Cardiac septum (tissue), 1 donor: ENCODE measurements at regions not wholly inside any gene's neighbourhood (a gene's known extent, or its start where the extent isn't known, plus 50 kb on each side); places are given as distances from the start of the nearest gene placed in this dataset.
"Not testable (repeated sequence)": the region's sequence is repeated elsewhere in the genome, so short reads cannot be mapped to it uniquely, and the experiment has no call there.

Experiments used
- DNase-seq: peaks from one replicate; pipeline ENCODE4 v3.0.0-alpha.2; 2020; ENCODE audit warnings: low spot score
- intact Hi-C: fragments of 100-400 bp; cut with DNase I; formaldehyde crosslinking; loops from one replicate; pipeline ENCODE4 v1.14.0; 2022
- donor health status: DM: no; HTN: no; CAD: no.

DNA sequence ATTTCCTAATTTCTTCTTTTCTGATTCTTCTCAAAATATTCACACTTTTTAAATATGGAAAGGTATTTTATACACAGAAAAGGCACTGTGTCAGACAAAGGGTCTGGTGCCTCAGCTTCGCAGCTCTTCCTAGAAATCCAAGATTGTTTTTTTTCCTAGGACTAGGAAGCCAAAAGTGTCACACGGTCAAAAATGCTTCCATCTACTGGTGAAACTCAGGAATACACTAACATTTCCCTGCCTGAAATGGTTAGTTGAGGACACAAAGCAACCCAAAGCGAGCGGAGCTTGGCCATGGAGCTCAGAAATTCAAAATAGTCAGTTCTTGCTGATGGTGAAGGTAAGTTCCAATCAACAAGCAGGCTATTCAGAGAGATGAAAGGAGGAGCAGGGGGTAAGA, 426.5 kb upstream of the RASGRP1 start:
- no peak for DNase-seq
- intact Hi-C loops: loop anchor here (5.0 kb wide), 1 partner anchor 174 kb away; no protein-coding TSS in a partner anchor

DNA sequence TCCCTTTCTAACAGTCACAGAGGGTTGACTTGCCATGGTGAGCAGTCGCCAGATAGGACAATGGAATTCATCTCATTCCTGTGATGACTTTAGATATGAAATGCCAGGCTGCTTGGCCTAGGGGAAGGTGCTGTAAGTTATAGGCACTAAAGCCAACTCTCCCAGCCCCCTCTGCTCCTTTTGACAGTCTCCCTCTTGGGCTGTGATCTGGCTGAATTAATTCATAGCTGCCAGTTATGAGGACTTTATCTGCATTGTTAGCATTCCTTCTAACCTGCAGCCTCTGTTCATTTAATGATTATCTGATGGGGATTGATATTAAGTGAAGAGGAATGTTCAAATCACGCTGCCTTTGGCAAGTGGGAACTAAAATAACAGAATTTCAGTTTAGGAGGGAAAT, 427.1 kb upstream of the RASGRP1 start:
- no peak for DNase-seq
- intact Hi-C loops: loop anchor here (5.0 kb wide), 1 partner anchor 174 kb away; no protein-coding TSS in a partner anchor

DNA sequence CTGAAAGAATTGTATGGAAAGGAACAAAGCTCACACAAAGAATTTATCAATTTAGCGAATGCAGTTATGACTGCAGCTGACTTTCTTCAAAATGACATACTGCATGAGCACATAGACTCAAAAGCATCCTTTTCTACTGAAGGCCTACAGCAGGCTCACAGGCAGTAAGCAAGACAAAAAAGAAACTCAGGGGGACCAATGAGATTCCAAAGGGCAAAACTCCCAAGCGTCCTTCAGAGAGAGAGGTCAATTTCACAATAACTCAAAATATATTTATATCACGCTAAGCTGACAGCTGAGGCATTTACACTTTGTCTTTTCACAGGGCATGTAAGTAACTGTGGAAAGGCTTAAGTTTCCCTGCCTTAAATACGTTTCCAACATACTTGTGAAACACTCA, 427.9 kb upstream of the RASGRP1 start:
- intact Hi-C loops: loop anchor here (5.0 kb wide), 1 partner anchor 175 kb away; no protein-coding TSS in a partner anchor

GRCh38 chr15:38992930-38993329, 428.3 kb upstream of the RASGRP1 start:
- no peak for DNase-seq

More for the DNA sequence above, 427.9 kb upstream of the RASGRP1 start:
- DNase-seq: no peak

GRCh38 chr15:38994310-38994709, 429.7 kb upstream of the RASGRP1 start:
- no peak for DNase-seq
- intact Hi-C loops: loop anchor here (5.0 kb wide), 1 partner anchor 177 kb away; no protein-coding TSS in a partner anchor

More at GRCh38 chr15:38992930-38993329, 428.3 kb upstream of the RASGRP1 start:
- intact Hi-C loops: loop anchor here (5.0 kb wide), 1 partner anchor 176 kb away; no protein-coding TSS in a partner anchor

DNA sequence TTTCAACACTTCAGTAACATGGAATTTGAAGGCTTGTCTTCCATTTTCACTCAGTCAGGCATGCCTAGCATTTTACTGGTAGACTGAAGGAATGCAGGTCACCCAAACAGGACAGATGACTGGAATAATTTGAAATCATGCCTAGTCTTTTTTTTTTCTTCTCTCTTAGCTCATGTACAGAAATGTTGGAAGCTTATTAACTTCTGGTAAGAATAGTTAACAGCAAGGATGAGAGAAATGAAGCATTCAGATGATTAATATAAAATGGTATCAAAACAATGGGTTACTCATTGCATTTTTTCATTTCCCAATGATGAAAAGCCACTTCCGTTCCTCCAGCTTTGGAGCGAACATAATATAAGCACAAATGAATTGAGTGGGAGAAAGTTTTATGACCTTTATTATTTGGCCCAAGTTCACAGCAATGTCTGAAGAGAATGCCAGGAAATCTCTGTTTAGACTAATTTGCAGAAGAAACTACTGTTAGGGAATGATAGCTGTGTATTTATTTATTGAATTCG, 431.6 kb upstream of the RASGRP1 start:
- intact Hi-C loops: no loop called here
- DNase-seq: no peak

- intact Hi-C loops: no loop called here
- no peak for DNase-seq
These were observed 433.2 kb upstream of the RASGRP1 start for GRCh38 chr15:38997841-38998240.

DNA sequence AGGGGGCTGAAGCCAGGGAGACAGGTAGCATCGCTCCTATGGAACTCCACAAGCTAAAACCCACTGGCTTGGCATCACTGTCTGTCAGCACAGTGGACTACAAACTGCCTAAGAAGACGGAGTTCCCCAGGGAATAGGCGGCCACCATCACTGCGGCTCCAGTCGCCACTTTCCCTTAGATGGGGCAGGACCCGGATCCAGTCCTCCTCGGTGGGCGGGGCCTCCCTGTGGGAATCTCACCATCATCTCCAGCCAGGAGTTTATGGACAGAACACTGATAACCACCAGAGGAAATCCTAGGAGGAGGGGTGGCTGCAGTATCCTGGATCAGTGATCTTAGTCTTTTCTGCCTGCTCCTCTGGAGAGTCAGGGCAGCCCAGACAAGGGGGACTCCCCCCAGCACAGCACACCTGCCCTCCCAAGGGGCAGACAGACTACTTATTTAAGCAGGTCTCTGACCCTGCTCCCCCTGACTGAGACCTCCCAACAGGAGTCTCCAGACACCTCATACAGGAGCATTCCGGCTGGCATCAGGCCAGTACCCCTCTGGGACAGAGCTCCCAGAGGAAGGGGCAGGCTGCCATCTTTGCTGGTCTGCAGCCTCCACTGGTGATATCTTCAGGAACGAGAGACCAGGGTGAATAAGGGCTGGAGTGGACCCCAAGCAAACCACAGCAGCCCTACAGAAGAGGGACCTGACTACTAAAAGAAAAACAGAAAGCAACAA, 435.6 kb upstream of the RASGRP1 start:
- no peak for DNase-seq
- intact Hi-C loops: no loop called here

GRCh38 chr15:39009740-39010139, 445.1 kb upstream of the RASGRP1 start:
- intact Hi-C loops: no loop called here
- DNase-seq: no peak

GRCh38 chr15:39011066-39011465, 446.5 kb upstream of the RASGRP1 start:
- DNase-seq, intact Hi-C loops: not testable (repeated sequence)

DNA sequence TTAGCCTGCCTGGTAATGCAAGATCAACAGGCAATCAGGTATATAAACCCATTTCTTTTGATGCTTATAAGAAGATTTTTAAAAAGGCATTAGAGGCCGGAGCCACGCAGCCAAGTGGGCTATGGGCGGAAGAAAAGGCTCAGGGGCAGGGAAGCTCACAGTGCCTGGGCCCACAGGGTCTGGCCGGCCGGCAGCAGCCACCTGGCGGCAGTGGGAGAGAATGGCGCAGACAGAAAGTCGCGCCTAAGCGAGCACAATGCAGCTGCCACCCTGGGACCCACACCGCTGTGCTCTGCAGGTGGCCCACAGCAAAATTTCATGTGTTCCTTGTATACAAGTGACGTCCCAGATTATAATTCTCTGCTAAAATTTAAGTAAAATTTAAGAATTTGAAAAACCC, 448.6 kb upstream of the RASGRP1 start:
- DNase-seq: no peak
- intact Hi-C loops: no loop called here

GRCh38 chr15:39014682-39015081, 450.1 kb upstream of the RASGRP1 start:
- intact Hi-C loops: no loop called here
- no peak for DNase-seq

- intact Hi-C loops: no loop called here
- DNase-seq: no peak
These were observed 452.1 kb upstream of the RASGRP1 start for GRCh38 chr15:39016706-39017105.

DNA sequence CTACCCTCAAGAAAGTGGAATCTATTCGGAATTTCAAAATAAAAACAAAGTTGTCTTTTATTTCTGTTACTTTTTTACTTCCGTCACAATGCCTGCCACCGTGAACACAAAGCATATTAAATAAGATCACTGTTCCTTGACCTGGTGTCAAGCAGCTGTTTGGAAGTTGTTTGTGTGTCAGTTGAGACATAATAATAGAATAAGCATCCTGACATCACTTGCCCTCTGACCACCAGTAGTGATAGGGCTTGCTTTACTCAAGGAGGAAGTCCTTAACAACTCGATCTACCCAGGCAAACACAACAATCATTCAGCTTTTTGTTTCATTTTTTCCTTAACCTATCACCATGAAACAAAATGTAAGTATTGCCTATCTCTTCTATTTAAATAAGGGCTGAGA, 454.4 kb upstream of the RASGRP1 start:
- no peak for DNase-seq
- intact Hi-C loops: no loop called here

DNA sequence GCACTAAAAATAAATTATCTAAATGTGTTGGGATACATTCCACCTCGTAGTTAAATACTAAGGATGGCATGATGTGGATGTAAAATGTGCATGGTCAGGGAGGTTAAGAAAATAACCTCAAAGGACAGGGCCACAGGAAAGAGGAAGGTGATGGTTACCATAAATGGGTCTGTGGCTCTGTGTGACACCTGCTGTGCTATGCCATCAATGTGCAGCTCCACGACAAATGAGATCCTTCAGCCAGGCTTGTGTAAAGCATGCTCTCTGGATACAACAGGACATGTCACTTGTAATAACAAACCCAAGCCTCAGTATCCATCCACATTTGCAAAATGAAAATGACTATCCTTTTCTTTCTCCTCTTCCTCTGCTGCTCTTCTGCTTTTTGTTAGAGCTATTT, 456.7 kb upstream of the RASGRP1 start:
- no peak for DNase-seq
- intact Hi-C loops: loop anchor here (10.0 kb wide), 1 partner anchor 207 kb away; no protein-coding TSS in a partner anchor

DNA sequence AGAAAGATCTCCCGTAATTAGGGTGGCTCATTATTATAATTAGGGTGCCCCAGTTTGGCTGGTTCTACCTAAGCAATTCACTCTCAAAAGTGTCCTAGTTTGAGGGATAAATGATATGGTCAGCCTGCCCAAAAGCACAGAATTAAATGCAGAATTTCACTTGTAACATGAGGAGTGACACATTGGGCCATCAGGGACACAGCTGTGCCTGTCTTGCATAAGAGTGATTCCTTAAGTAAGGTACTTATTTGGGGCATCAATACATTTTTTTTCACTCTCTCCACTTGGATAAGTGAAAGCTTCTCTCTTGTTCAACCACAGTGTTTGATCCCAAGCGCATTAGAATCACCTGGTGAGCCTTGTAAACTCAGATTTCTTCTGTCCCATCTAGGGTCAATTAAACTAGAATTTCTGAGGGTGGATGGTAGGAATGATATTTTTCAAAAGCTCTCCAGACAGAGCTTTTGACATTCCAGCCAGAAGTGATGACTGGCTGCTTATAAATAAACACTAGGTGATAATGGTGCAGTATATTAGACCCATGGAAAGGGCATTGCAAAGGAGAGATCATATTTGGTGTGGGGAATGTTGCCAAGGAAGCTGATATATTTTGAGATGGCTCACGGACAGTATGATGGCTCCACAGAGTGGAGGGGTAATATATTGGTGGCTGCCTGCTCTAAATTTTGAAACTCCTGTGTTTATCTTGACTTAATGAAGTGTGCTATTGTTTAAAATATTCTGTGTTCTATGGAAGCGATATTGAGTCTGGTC, 458.1 kb upstream of the RASGRP1 start:
- no peak for DNase-seq
- intact Hi-C loops: loop anchor here (10.0 kb wide), 1 partner anchor 208 kb away; no protein-coding TSS in a partner anchor

GRCh38 chr15:39025321-39025720, 460.7 kb upstream of the RASGRP1 start:
- intact Hi-C loops: loop anchor here (10.0 kb wide), 1 partner anchor 211 kb away; no protein-coding TSS in a partner anchor

GRCh38 chr15:39025881-39026280, 461.3 kb upstream of the RASGRP1 start:
- no peak for DNase-seq
- intact Hi-C loops: loop anchor here (10.0 kb wide), 1 partner anchor 211 kb away; no protein-coding TSS in a partner anchor

More at GRCh38 chr15:39025321-39025720, 460.7 kb upstream of the RASGRP1 start:
- no peak for DNase-seq

GRCh38 chr15:39028069-39028468, 463.5 kb upstream of the RASGRP1 start:
- intact Hi-C loops: loop anchor here (10.0 kb wide), 1 partner anchor 213 kb away; no protein-coding TSS in a partner anchor
- no peak for DNase-seq

DNA sequence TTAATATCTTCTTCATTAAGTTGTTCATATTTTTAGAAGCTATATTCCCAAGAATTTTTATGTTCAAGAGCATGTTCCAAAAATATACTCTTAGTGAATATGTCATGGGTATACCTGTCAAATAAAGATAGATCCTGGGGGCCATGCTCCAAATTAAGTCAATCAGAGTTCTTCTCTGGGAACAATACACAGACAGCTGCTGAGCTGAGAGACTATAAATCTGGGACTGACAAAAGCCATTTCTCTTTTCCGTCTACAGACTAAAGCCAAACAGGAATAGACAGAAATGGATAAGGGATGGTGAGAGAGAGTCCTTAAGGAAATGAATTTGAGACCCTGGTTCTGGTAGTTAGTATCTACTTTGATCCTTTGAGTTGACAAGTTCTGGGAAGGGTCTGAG, 465.1 kb upstream of the RASGRP1 start:
- DNase-seq: no peak
- intact Hi-C loops: loop anchor here (10.0 kb wide), 1 partner anchor 215 kb away; no protein-coding TSS in a partner anchor
